ENCODE measurements at regions not wholly inside any gene's neighbourhood (a gene's known extent, or its start where the extent isn't known, plus 50 kb on each side); places are given as distances from the start of the nearest gene placed in this dataset.

- TF ChIP-seq SIN3A (IDR thresholded peaks at IDR 0.05; ENCODE audit: low read depth) (no peak), EZH2phosphoT487 (IDR thresholded peaks at IDR 0.05; ENCODE audit: borderline replicate concordance) (no peak), POLR2A (IDR thresholded peaks at IDR 0.05; ENCODE audit: borderline replicate concordance, extremely low read depth, insufficient read depth, insufficient read length) (no peak), FOSL1 (IDR thresholded peaks at IDR 0.05; ENCODE audit: low read depth) (no peak), CEBPB (IDR thresholded peaks at IDR 0.05; ENCODE audit: low read depth) (no peak)
These were observed 79.3 kb upstream of the TOP1 start (continued) for GRCh38 chr20:40949346-40949745.

- ChIA-PET RAD21 (ENCODE audit: low non-redundant PET in 1 of 2, low total read pairs in 2 of 2, uncharacterized antibody in 2 of 2, unreplicated experiment in 2 of 2) (no interaction called here), POLR2A (no interaction called here), CTCF (interaction anchor here (3.5 kb wide), 1 partner anchor 11 kb away, joined by 15 read pairs; no protein-coding TSS in a partner anchor)
- Histone ChIP-seq H3K4me1 (ENCODE audit: control insufficient read depth in 1 of 2, insufficient read depth in 2 of 2, low read length in 2 of 2) (peaks cover 0 to 13% of the 10 kb centered on the region in 2 experiments; a peak in 2 of 4 replicates), H3K27ac (ENCODE audit: low read depth, low read length) (no peak overlapping the region), H3K9me2 (ENCODE audit: insufficient read depth) (no peaks in the 10 kb centered on the region), H3K9me3 (ENCODE audit: control insufficient read depth in 1 of 2, insufficient read depth in 1 of 2, low read depth in 1 of 2, low read length in 2 of 2) (peaks cover 0 to 8% of the 10 kb centered on the region in 2 experiments; a peak in 1 of 4 replicates), H3K36me3 (ENCODE audit: control insufficient read depth in 1 of 2, insufficient read depth in 2 of 2, low read length in 2 of 2) (no peaks in the 10 kb centered on the region), H2AFZ (ENCODE audit: low read depth, low read length, poor library complexity, severe bottlenecking) (no peak overlapping the region), H3K79me2 (ENCODE audit: insufficient read depth, low read length) (no peaks in the 10 kb centered on the region), H3K4me3 (replicated peaks in 1 of 2; ENCODE audit: low read depth in 1 of 2, low read length in 2 of 2) (no peak overlapping the region), H3K4me2 (ENCODE audit: low read length) (no peak overlapping the region), H4K20me1 (ENCODE audit: insufficient read depth) (no peaks in the 10 kb centered on the region), H3K9ac (ENCODE audit: low read length) (no peak overlapping the region), H3K27me3 (ENCODE audit: insufficient read depth, low read length) (no peaks in the 10 kb centered on the region)
- intact Hi-C loops (cut with micrococcal nuclease): no loop called here
- BruUV-seq (replicated peaks): no TSS peak
- TF ChIP-seq YY1 (IDR thresholded peaks at IDR 0.05; ENCODE audit: extremely low read depth, insufficient replicate concordance, low read depth, low read length) (no peak), SRF (IDR thresholded peaks at IDR 0.05; ENCODE audit: low read depth) (no peak), EGR1 (IDR thresholded peaks at IDR 0.05; ENCODE audit: low read depth) (no peak), RAD21 (IDR thresholded peaks at IDR 0.05; ENCODE audit: low read depth) (no peak)
- TF ChIP-seq, protein P1, sequence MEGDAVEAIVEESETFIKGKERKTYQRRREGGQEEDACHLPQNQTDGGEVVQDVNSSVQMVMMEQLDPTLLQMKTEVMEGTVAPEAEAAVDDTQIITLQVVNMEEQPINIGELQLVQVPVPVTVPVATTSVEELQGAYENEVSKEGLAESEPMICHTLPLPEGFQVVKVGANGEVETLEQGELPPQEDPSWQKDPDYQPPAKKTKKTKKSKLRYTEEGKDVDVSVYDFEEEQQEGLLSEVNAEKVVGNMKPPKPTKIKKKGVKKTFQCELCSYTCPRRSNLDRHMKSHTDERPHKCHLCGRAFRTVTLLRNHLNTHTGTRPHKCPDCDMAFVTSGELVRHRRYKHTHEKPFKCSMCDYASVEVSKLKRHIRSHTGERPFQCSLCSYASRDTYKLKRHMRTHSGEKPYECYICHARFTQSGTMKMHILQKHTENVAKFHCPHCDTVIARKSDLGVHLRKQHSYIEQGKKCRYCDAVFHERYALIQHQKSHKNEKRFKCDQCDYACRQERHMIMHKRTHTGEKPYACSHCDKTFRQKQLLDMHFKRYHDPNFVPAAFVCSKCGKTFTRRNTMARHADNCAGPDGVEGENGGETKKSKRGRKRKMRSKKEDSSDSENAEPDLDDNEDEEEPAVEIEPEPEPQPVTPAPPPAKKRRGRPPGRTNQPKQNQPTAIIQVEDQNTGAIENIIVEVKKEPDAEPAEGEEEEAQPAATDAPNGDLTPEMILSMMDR (IDR thresholded peaks at IDR 0.05 in 2 of 3, conservative IDR thresholded peaks at IDR 0.05 in 1 of 3; ENCODE audit: borderline replicate concordance in 1 of 3, insufficient read depth in 1 of 3, low read depth in 2 of 3, low read length in 2 of 3): no peak
- TF ChIP-seq, protein P2, sequence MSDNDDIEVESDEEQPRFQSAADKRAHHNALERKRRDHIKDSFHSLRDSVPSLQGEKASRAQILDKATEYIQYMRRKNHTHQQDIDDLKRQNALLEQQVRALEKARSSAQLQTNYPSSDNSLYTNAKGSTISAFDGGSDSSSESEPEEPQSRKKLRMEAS (IDR thresholded peaks at IDR 0.05): no peak
- ATAC-seq (no peak), DNase-seq (ENCODE audit: low read depth, low spot score) (no peak)
These were observed 76.5 kb upstream of the TOP1 start for GRCh38 chr20:40952136-40952535.
